ENCODE measurements at regions not wholly inside any gene's neighbourhood (a gene's known extent, or its start where the extent isn't known, plus 50 kb on each side); places are given as distances from the start of the nearest gene placed in this dataset.
A peak's percentile ranks its signal among the peaks of the same experiment; 100 is the strongest.

DNA sequence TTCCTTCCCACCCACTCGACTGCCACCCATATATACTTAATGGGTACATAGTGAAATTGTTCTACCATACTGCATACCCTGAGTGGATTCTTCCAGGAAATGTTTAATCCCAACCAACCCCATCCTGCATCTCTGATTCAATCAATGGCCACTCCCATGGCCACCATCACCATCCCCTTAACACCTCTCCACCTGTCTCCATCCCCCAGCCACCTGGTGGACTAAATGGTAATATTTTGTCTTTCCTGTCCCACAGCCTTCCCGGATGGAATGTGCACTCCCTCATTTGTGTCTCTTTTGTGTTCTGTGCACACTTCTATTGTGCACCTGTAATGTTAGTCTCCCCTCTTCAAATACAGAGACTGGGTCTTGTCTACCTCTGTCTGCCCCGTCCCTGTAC, 259.9 kb downstream of the ALDH8A1 start:
- no peak; the same call in 2 of the 3 replicates for ATAC-seq
- TF ChIP-seq CSDC2 (CRISPR knock-in tag; IDR thresholded peaks at IDR 0.05) (no peak), ZNF565 (CRISPR knock-in tag; conservative IDR thresholded peaks at IDR 0.05; ENCODE audit: low read depth) (no peak)

DNA sequence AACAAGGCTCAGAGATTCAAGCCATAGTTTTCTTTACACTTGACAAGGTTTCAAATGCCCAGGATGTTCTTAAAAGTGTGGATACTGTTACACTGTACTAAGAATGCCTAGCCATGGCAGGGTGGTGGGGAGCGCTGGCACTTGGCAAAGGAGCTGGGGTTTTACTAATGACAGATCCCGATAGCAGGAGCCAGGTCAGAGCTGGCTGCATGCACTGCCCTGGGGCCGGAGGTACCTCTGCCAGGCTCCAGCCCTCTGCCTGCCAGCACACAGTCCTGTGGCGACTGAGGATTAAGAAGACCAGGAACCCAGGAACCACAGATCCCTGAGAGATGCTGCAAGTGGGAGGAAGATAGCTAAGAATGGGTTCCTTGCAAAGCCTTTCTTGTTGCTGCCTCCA, 260.3 kb downstream of the ALDH8A1 start:
- peak; percentile 68 for ATAC-seq
- no peak for TF ChIP-seq ZNF565 (CRISPR knock-in tag; conservative IDR thresholded peaks at IDR 0.05; ENCODE audit: low read depth)
- no peak for TF ChIP-seq OSR1 (CRISPR knock-in tag; IDR thresholded peaks at IDR 0.05)
- no peak for TF ChIP-seq ZFP30 (CRISPR knock-in tag; IDR thresholded peaks at IDR 0.05)
- TF ChIP-seq, protein P1, sequence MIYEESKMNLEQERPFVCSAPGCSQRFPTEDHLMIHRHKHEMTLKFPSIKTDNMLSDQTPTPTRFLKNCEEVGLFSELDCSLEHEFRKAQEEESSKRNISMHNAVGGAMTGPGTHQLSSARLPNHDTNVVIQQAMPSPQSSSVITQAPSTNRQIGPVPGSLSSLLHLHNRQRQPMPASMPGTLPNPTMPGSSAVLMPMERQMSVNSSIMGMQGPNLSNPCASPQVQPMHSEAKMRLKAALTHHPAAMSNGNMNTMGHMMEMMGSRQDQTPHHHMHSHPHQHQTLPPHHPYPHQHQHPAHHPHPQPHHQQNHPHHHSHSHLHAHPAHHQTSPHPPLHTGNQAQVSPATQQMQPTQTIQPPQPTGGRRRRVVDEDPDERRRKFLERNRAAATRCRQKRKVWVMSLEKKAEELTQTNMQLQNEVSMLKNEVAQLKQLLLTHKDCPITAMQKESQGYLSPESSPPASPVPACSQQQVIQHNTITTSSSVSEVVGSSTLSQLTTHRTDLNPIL (CRISPR knock-in tag; IDR thresholded peaks at IDR 0.05; ENCODE audit: low read depth) = no peak
- TF ChIP-seq SNAI2 (CRISPR knock-in tag; IDR thresholded peaks at IDR 0.05) = no peak

DNA sequence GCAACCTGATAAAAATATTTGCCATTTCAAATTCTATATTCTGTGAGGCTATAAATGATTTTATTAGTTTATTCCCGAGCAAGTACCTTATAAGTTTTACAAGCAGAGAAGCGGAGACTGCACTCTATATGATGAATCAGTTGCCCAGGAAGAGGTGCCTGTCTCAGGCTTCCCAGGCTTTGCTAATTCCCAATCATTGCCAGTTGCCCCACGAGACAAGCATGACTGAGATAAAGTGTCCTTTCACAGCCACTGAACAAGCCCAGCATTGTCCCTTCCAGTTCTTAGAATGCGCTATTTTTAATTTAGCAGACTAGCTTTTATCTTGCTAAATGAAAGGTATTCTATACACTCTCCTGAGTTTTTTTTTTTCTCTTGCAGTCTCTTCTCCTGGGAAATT, 260.7 kb downstream of the ALDH8A1 start:
- no peak for TF ChIP-seq ZNF565 (CRISPR knock-in tag; conservative IDR thresholded peaks at IDR 0.05; ENCODE audit: low read depth)

DNA sequence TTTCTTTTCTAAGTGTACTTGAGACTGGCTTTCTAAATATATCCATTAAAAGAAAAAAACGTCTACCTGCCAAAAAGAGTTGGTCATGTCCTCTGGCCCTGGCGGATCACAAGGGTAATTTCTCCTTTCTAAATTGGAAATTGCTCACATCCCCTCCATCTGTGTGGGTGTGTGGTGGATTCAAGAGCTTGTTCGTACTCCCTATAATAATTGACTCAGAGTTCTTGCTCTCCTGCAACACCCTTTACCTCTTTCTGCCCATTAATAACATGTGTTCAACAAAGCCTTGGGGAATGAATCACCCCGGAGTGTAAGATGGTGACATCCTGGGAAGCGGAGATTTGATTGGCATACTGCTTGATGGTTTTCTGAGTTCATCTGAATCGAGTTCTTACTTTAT, 263.8 kb downstream of the ALDH8A1 start:
- TF ChIP-seq ZFP30 (CRISPR knock-in tag; IDR thresholded peaks at IDR 0.05) = no peak
- TF ChIP-seq, protein P2, sequence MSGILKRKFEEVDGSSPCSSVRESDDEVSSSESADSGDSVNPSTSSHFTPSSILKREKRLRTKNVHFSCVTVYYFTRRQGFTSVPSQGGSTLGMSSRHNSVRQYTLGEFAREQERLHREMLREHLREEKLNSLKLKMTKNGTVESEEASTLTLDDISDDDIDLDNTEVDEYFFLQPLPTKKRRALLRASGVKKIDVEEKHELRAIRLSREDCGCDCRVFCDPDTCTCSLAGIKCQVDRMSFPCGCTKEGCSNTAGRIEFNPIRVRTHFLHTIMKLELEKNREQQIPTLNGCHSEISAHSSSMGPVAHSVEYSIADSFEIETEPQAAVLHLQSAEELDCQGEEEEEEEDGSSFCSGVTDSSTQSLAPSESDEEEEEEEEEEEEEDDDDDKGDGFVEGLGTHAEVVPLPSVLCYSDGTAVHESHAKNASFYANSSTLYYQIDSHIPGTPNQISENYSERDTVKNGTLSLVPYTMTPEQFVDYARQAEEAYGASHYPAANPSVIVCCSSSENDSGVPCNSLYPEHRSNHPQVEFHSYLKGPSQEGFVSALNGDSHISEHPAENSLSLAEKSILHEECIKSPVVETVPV (CRISPR knock-in tag; IDR thresholded peaks at IDR 0.05) = no peak
- TF ChIP-seq ZNF70 (CRISPR knock-in tag; IDR thresholded peaks at IDR 0.05) = no peak
- no peak for TF ChIP-seq OSR1 (CRISPR knock-in tag; IDR thresholded peaks at IDR 0.05)
- TF ChIP-seq ARNTL (CRISPR knock-in tag; IDR thresholded peaks at IDR 0.05; ENCODE audit: borderline replicate concordance, low read depth) = no peak
- no peak for TF ChIP-seq ISL1 (CRISPR knock-in tag; IDR thresholded peaks at IDR 0.05)

More for the DNA sequence above, 260.7 kb downstream of the ALDH8A1 start:
- ATAC-seq = no peak; the same call in 2 of the 3 replicates

DNA sequence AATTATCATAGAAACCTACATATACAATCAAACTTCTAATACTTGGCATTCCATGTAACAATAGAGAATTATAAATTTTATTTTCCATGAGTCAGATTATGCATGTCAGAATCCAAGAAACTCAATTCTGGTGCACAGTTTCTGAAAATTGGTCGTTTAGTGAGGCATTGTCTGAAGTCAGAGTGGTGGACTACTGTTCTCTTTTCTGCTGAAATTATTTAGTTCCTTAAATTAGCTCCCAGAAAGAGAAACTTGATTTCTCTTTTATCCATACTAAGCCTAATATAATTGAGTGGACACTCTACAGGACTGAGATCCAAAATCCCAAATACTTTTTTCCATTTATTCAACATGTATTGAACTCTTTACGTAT, 265.5 kb downstream of the ALDH8A1 start:
- TF ChIP-seq ZNF8 (CRISPR knock-in tag; IDR thresholded peaks at IDR 0.05) (no peak), OSR1 (CRISPR knock-in tag; IDR thresholded peaks at IDR 0.05) (no peak), RARB (CRISPR knock-in tag; IDR thresholded peaks at IDR 0.05) (no peak), CSDC2 (CRISPR knock-in tag; IDR thresholded peaks at IDR 0.05) (no peak)
- ATAC-seq = peak; percentile 27; the same call in 1 of the 3 replicates

More for the DNA sequence above, 263.8 kb downstream of the ALDH8A1 start:
- peak; percentile 28; the same call in 2 of the 3 replicates for ATAC-seq

DNA sequence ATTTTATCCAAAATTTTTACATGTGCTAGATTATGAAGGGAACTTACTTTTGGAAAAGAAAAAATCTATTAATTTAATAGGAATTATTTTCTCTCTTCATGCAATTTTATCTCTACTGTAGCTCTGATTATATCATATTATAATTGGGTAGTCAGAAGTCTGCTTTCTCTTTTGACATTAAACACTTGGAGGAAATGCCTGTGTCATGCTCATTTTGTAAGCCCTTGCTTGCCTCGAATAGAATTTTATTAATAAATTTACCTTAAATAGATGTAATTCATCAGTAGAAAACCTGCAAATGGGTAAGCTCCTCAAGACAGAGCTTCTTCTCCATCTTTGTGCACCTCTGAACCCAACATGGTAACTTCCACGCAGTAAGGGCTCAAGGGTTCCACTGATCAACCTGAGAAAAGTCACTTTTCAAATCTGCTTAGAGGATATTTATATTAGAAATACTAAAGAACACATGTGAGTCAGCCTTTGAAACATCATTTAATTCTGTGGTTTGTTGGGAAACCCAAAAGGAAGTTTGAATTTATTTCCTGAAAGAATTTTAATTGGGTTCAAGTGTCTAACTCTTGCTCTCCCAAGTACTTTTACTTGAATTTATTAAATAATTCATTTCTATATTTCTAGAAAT, 266.0 kb downstream of the ALDH8A1 start:
- peak; percentile 65 for ATAC-seq
- TF ChIP-seq, protein P3, sequence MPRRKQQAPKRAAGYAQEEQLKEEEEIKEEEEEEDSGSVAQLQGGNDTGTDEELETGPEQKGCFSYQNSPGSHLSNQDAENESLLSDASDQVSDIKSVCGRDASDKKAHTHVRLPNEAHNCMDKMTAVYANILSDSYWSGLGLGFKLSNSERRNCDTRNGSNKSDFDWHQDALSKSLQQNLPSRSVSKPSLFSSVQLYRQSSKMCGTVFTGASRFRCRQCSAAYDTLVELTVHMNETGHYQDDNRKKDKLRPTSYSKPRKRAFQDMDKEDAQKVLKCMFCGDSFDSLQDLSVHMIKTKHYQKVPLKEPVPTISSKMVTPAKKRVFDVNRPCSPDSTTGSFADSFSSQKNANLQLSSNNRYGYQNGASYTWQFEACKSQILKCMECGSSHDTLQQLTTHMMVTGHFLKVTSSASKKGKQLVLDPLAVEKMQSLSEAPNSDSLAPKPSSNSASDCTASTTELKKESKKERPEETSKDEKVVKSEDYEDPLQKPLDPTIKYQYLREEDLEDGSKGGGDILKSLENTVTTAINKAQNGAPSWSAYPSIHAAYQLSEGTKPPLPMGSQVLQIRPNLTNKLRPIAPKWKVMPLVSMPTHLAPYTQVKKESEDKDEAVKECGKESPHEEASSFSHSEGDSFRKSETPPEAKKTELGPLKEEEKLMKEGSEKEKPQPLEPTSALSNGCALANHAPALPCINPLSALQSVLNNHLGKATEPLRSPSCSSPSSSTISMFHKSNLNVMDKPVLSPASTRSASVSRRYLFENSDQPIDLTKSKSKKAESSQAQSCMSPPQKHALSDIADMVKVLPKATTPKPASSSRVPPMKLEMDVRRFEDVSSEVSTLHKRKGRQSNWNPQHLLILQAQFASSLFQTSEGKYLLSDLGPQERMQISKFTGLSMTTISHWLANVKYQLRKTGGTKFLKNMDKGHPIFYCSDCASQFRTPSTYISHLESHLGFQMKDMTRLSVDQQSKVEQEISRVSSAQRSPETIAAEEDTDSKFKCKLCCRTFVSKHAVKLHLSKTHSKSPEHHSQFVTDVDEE (CRISPR knock-in tag; IDR thresholded peaks at IDR 0.05) = no peak

DNA sequence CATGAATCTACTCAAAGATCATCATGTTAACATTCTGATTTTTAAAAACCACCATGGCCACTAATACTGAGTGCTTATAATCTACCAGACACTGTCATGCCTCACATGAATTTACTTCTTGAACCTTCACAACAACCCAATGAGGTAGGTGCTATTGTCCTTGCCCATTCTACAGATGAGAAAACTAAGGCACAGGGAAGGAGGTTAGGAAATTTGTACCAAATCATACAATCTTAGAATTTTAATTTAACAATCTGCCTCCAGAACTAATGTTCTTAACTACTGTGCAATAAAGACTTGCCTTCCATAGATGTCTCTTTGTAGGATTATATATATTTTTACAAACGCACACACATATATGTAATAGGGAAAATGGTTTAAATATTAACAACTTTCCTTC, 269.5 kb downstream of the ALDH8A1 start:
- no peak for ATAC-seq
- TF ChIP-seq ZC3H10 (CRISPR knock-in tag; IDR thresholded peaks at IDR 0.05) = no peak
- TF ChIP-seq, protein P3 (CRISPR knock-in tag; IDR thresholded peaks at IDR 0.05) = no peak
- no peak for TF ChIP-seq OSR1 (CRISPR knock-in tag; IDR thresholded peaks at IDR 0.05)
- TF ChIP-seq ARNTL (CRISPR knock-in tag; IDR thresholded peaks at IDR 0.05; ENCODE audit: borderline replicate concordance, low read depth) = no peak
- no peak for TF ChIP-seq PPARA (CRISPR knock-in tag; IDR thresholded peaks at IDR 0.05; ENCODE audit: borderline replicate concordance)
- TF ChIP-seq ZFP3 (CRISPR knock-in tag; IDR thresholded peaks at IDR 0.05) = no peak
- TF ChIP-seq, protein P4, sequence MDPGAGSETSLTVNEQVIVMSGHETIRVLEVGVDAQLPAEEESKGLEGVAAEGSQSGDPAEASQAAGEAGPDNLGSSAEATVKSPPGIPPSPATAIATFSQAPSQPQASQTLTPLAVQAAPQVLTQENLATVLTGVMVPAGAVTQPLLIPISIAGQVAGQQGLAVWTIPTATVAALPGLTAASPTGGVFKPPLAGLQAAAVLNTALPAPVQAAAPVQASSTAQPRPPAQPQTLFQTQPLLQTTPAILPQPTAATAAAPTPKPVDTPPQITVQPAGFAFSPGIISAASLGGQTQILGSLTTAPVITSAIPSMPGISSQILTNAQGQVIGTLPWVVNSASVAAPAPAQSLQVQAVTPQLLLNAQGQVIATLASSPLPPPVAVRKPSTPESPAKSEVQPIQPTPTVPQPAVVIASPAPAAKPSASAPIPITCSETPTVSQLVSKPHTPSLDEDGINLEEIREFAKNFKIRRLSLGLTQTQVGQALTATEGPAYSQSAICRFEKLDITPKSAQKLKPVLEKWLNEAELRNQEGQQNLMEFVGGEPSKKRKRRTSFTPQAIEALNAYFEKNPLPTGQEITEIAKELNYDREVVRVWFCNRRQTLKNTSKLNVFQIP (CRISPR knock-in tag; IDR thresholded peaks at IDR 0.05; ENCODE audit: borderline replicate concordance, low read depth) = no peak
- TF ChIP-seq ISL1 (CRISPR knock-in tag; IDR thresholded peaks at IDR 0.05) = no peak
- TF ChIP-seq CSDC2 (CRISPR knock-in tag; IDR thresholded peaks at IDR 0.05) = no peak
- TF ChIP-seq ZNF8 (CRISPR knock-in tag; IDR thresholded peaks at IDR 0.05) = no peak
- TF ChIP-seq SNAI2 (CRISPR knock-in tag; IDR thresholded peaks at IDR 0.05) = no peak
- no peak for TF ChIP-seq ZFP30 (CRISPR knock-in tag; IDR thresholded peaks at IDR 0.05)

Measured in SK-N-SH treated with all-trans-retinoic acid at 6 μM for 48 hours (cell line).